Endodermal cell (in vitro differentiated cells): ENCODE measurements at regions not wholly inside any gene's neighbourhood (a gene's known extent, or its start where the extent isn't known, plus 50 kb on each side); places are given as distances from the start of the nearest gene placed in this dataset.

Experiments used
- DNase-seq: peaks from one replicate; pipeline ENCODE4 v3.0.0-alpha.2; 2017
- H3K27ac ChIP-seq: 2 replicates; pipeline ENCODE4 v1.5.1; 2013; ENCODE audit warnings: mild to moderate bottlenecking, low read depth, low read length, moderate library complexity
- H3K27me3 ChIP-seq: 2 replicates; pipeline ENCODE4 v1.6.1; 2013; ENCODE audit warnings: mild to moderate bottlenecking, low read length, moderate library complexity; ENCODE audit not compliant: insufficient read depth, control insufficient read depth, poor library complexity, severe bottlenecking
- H3K36me3 ChIP-seq: 2 replicates; pipeline ENCODE4 v1.7.0; 2013; ENCODE audit warnings: mild to moderate bottlenecking, low read length, moderate library complexity; ENCODE audit not compliant: control insufficient read depth, insufficient read depth
- H3K4me1 ChIP-seq: one replicate; pipeline ENCODE4 v1.7.0; 2013; ENCODE audit warnings: low read length; ENCODE audit not compliant: control insufficient read depth, insufficient read depth
- H3K4me3 ChIP-seq: 2 replicates; pipeline ENCODE4 v1.5.1; 2013; ENCODE audit warnings: mild to moderate bottlenecking, low read length, moderate library complexity
- H3K9ac ChIP-seq: 2 replicates; pipeline ENCODE4 v1.6.1; 2013; ENCODE audit warnings: mild to moderate bottlenecking, low read length, moderate library complexity; ENCODE audit not compliant: poor library complexity, severe bottlenecking; ENCODE audit errors: extremely low read depth
- H3K9me3 ChIP-seq: 2 replicates; pipeline ENCODE4 v1.6.1; 2013; ENCODE audit warnings: mild to moderate bottlenecking, low read length, moderate library complexity; ENCODE audit not compliant: control insufficient read depth
- H3K27ac Mint-ChIP-seq: 2 replicates; pipeline ENCODE4 v1.8.0; 2020; ENCODE audit warnings: mixed read lengths
- H3K27me3 Mint-ChIP-seq: 2 replicates; pipeline ENCODE4 v1.8.0; 2021; ENCODE audit warnings: mild to moderate bottlenecking, mixed read lengths; ENCODE audit not compliant: insufficient read depth
- H3K36me3 Mint-ChIP-seq: 2 replicates; pipeline ENCODE4 v1.8.0; 2020; ENCODE audit warnings: low read depth, mixed read lengths
- H3K4me1 Mint-ChIP-seq: 2 replicates; pipeline ENCODE4 v1.8.0; 2020; ENCODE audit warnings: mixed read lengths
- H3K4me3 Mint-ChIP-seq: 2 replicates; pipeline ENCODE4 v1.8.0; 2020; ENCODE audit warnings: mild to moderate bottlenecking, moderate library complexity, mixed read lengths
- H3K9me3 Mint-ChIP-seq: 2 replicates; pipeline ENCODE4 v1.8.0; 2020; ENCODE audit warnings: mild to moderate bottlenecking, mixed read lengths
- CTCF ChIP-seq: fragments of 200-600 bp; sonication (generic); conservative IDR thresholded peaks from 2 replicates; pipeline ENCODE4 v1.5.0; 2021; ENCODE audit warnings: antibody characterized with exemption, mild to moderate bottlenecking
- WGBS, 2 experiments: methylation state at CpG; one replicate each; pipeline versions ENCODE4 v1.1.5 to v1.1.7; 2013; ENCODE audit warnings: missing lambda C conversion rate in 2 of 2, mixed read lengths in 1 of 2; ENCODE audit not compliant: insufficient coverage in 1 of 2, insufficient read length in 1 of 2; 5-methylcytosine and 5-hydroxymethylcytosine counted together

- TF ChIP-seq CTCF = no peak
- no peak overlapping the region for H3K27ac Mint-ChIP-seq
- H3K9me3 ChIP-seq = no peaks in the 10 kb centered on the region
- no peaks in the 10 kb centered on the region for H3K27me3 ChIP-seq
- H3K4me1 ChIP-seq = no peaks in the 10 kb centered on the region
- no peaks in the 10 kb centered on the region for H3K36me3 ChIP-seq
- H3K27ac ChIP-seq = no peak overlapping the region
- DNase-seq = no peak
- H3K27me3 Mint-ChIP-seq = no peaks in the 10 kb centered on the region
- no peak overlapping the region for H3K4me3 Mint-ChIP-seq
- no peaks in the 10 kb centered on the region for H3K4me1 Mint-ChIP-seq
- WGBS, 2 experiments = 92 to 97% methylated on average over 2 to 3 of the region's 3 CpGs
- H3K9me3 Mint-ChIP-seq = no peaks in the 10 kb centered on the region
- no peak overlapping the region for H3K4me3 ChIP-seq
- H3K9ac ChIP-seq = no peak overlapping the region
- no peaks in the 10 kb centered on the region for H3K36me3 Mint-ChIP-seq
These were observed 560.2 kb downstream of the UQCRFS1 start for GRCh38 chr19:28652765-28653164.

- no peak for TF ChIP-seq CTCF
- Histone ChIP-seq H3K9me3 (no peaks in the 10 kb centered on the region), H3K27me3 (no peaks in the 10 kb centered on the region), H3K4me1 (no peaks in the 10 kb centered on the region), H3K4me3 (no peak overlapping the region), H3K9ac (no peak overlapping the region), H3K36me3 (no peaks in the 10 kb centered on the region), H3K27ac (no peak overlapping the region)
- H3K4me1 Mint-ChIP-seq = no peaks in the 10 kb centered on the region
- 77 to 79% methylated on average over 5 of the region's 6 CpGs for WGBS, 2 experiments
- DNase-seq = no peak
- H3K9me3 Mint-ChIP-seq = no peaks in the 10 kb centered on the region
- no peaks in the 10 kb centered on the region for H3K36me3 Mint-ChIP-seq
- no peak overlapping the region for H3K4me3 Mint-ChIP-seq
- H3K27me3 Mint-ChIP-seq = no peaks in the 10 kb centered on the region
- no peak overlapping the region for H3K27ac Mint-ChIP-seq
These were observed 566.3 kb downstream of the UQCRFS1 start for GRCh38 chr19:28646629-28647028.

GRCh38 chr19:28644169-28644775 is 568.7 kb downstream of the UQCRFS1 start:
- Histone ChIP-seq H3K9me3 (no peaks in the 10 kb centered on the region), H3K4me1 (no peaks in the 10 kb centered on the region), H3K27ac (no peak overlapping the region), H3K9ac (no peak overlapping the region), H3K36me3 (no peaks in the 10 kb centered on the region), H3K27me3 (no peaks in the 10 kb centered on the region), H3K4me3 (no peak overlapping the region)
- no peak for DNase-seq
- H3K9me3 Mint-ChIP-seq = no peaks in the 10 kb centered on the region
- H3K36me3 Mint-ChIP-seq = no peaks in the 10 kb centered on the region
- no peaks in the 10 kb centered on the region for H3K27me3 Mint-ChIP-seq
- WGBS, 2 experiments = 95% methylated on average over 3 of the region's 4 CpGs; no CpG with 5 or more reads in 1 of the 2 experiments
- TF ChIP-seq CTCF = no peak
- H3K4me1 Mint-ChIP-seq = no peaks in the 10 kb centered on the region
- H3K4me3 Mint-ChIP-seq = no peak overlapping the region
- H3K27ac Mint-ChIP-seq = no peak overlapping the region
